Dendritic cell treated with granulocyte-macrophage colony-stimulating factor and Interleukin-4, amounts not matched to agents 40 ng/mL and 50 ng/mL, for 4 days (primary cell): ENCODE measurements at regions not wholly inside any gene's neighbourhood (a gene's known extent, or its start where the extent isn't known, plus 50 kb on each side); places are given as distances from the start of the nearest gene placed in this dataset.
"Not testable (repeated sequence)": the region's sequence is repeated elsewhere in the genome, so short reads cannot be mapped to it uniquely, and the experiment has no call there.

Source experiments
- H3K27ac Mint-ChIP-seq: one replicate; pipeline ENCODE4 v1.8.0; 2022; ENCODE audit warnings: mild to moderate bottlenecking, mixed read lengths
- H3K27me3 Mint-ChIP-seq: one replicate; pipeline ENCODE4 v1.8.0; 2022; ENCODE audit warnings: mild to moderate bottlenecking, mixed read lengths
- H3K36me3 Mint-ChIP-seq: one replicate; pipeline ENCODE4 v1.8.0; 2022; ENCODE audit warnings: low read depth, mixed read lengths
- H3K4me1 Mint-ChIP-seq: one replicate; pipeline ENCODE4 v1.8.0; 2022; ENCODE audit warnings: low read depth, mixed read lengths
- H3K4me3 Mint-ChIP-seq: one replicate; pipeline ENCODE4 v1.8.0; 2022; ENCODE audit warnings: mild to moderate bottlenecking, moderate library complexity, mixed read lengths
- H3K9me3 Mint-ChIP-seq: one replicate; pipeline ENCODE4 v1.8.0; 2022; ENCODE audit warnings: mixed read lengths
- intact Hi-C: fragments of 100-400 bp; cut with micrococcal nuclease; formaldehyde crosslinking; loops from one replicate; pipeline ENCODE4 v1.15.0; 2022

DNA sequence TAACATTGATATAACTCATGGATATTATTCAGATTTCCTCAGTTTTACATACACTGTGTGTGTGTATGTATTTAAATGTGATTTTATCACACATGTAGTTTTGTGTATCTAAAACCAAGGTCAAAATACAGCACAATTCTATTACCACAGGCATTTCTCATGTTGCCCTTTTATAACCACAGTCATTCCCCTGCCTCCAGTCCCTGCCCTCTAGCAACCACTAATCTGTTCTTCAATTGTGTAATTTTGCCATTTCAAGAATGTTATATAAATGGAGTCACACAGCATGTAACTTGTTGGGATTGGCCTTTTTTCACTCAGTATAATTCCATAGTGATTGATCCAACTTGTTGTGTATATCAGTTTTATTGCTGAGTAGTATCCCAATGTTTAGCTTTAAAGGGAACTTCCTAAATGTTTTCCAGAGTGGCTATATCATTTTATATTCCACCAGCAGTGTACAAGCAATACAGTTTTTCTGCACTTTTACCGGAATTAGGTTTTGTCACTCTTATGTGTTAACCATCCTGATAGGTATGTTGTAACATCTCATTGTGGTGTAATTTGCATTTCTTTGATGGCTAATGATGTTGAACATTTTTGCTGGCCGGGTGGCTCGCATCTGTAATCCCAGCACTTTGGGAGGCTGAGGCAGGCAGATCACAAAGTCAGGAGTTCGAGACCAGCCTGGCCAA lies 338.2 kb downstream of the SOX4 start:
- Mint-ChIP-seq H3K27me3 (no peaks in the 10 kb centered on the region), H3K27ac (no peak overlapping the region), H3K4me3 (no peak overlapping the region), H3K4me1 (no peaks in the 10 kb centered on the region), H3K36me3 (no peaks in the 10 kb centered on the region), H3K9me3 (no peaks in the 10 kb centered on the region)
- intact Hi-C loops: loop anchor here (10.0 kb wide), 1 partner anchor 1367 kb away; no protein-coding TSS in a partner anchor

DNA sequence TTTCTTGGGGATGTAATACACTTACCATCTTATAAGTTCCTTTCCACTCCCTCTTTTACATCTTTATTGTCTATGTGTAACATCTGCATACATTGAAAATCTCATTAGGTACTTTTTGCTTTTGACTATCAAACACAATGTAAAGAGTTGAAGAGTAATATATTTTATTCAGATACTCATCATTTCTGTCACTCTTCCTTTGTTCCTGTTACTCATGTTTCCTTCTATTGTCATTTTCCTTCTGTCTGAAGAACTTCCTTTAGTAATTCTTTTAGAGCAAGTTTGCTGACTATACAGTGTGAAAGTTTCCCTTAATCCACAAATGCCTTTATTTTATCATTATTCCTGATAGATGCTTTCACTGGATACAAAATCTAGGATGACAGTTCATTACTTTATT lies 339.8 kb downstream of the SOX4 start:
- Mint-ChIP-seq H3K9me3 (no peaks in the 10 kb centered on the region), H3K4me1 (no peaks in the 10 kb centered on the region), H3K27me3 (no peaks in the 10 kb centered on the region), H3K27ac (no peak overlapping the region), H3K4me3 (no peak overlapping the region), H3K36me3 (no peaks in the 10 kb centered on the region)
- intact Hi-C loops: loop anchor here (10.0 kb wide), 1 partner anchor 1369 kb away; no protein-coding TSS in a partner anchor

DNA sequence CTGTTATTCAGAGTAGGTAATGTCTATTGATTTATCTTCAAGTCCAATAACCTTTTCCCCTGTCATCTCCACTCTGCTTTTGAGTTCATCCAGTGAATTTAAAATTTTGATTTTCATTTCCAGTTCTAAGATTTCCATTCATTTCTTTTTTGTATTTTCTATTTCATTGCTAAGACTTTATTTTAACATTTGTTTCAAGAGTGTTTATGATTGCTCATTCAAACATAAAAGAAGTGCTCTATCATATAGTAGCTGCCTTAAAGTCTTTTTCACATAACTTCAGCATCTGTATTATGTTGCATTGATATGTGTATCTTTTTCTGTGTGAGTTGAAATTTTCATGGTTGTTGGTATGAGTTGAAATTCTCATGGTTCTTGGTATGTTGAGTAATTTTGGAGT lies 341.6 kb downstream of the SOX4 start:
- intact Hi-C loops: loop anchor here (5.0 to 10.0 kb wide), 2 partner anchors 348 to 1370 kb away; no protein-coding TSS in a partner anchor
- Mint-ChIP-seq H3K4me1 (no peaks in the 10 kb centered on the region), H3K9me3 (no peaks in the 10 kb centered on the region), H3K36me3 (no peaks in the 10 kb centered on the region), H3K27me3 (no peaks in the 10 kb centered on the region), H3K4me3 (no peak overlapping the region), H3K27ac (no peak overlapping the region)

DNA sequence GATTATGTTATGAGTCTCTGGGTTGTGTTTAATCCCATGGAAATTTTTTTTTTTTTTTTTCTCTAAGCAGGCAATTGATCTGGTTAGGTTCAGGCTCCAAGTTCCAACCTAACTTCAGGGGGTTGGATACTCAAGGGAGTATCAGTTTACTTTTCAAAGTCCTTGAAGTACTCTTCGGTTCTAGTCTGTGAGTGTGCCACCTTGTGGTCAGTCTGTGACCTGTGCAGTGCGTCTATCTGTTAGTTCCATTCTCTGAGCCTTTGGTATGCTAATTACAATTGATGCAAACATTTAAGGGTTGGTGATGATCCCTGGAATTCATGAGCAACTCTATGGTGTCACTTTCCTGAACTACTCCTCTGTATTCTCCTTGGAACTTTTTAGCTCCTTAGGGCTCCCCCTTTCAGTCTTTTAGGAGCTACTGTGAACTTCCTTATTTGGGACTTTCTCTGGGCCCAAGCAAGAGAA lies 342.0 kb downstream of the SOX4 start:
- no peaks in the 10 kb centered on the region for H3K9me3 Mint-ChIP-seq
- H3K36me3 Mint-ChIP-seq: no peaks in the 10 kb centered on the region
- intact Hi-C loops: loop anchor here (5.0 to 10.0 kb wide), 2 partner anchors 348 to 1371 kb away; no protein-coding TSS in a partner anchor
- H3K4me3 Mint-ChIP-seq: no peak overlapping the region
- H3K4me1 Mint-ChIP-seq: no peaks in the 10 kb centered on the region
- H3K27ac Mint-ChIP-seq: no peak overlapping the region
- H3K27me3 Mint-ChIP-seq: no peaks in the 10 kb centered on the region

DNA sequence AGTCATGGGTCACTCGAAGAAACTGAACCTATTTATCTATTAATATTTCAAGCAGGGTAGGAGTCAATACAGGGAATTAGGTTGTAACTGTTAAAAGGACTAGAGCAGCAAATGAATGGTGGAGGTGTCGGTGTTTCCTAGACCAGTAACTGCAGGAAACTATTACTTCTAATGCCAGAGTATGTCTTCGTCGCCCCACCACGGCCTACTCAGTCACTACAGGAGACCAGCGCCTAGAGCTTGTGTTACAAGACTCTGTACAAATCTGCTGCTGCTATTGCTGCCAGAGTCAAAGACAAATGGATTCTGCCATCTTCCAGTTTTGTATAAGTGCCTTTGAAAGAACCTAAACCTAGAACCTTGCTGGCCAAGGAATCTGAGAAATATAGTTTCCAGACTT lies 343.9 kb downstream of the SOX4 start:
- Mint-ChIP-seq H3K9me3 (no peaks in the 10 kb centered on the region), H3K36me3 (no peaks in the 10 kb centered on the region), H3K4me1 (no peaks in the 10 kb centered on the region), H3K27ac (no peak overlapping the region), H3K27me3 (no peaks in the 10 kb centered on the region), H3K4me3 (no peak overlapping the region)
- intact Hi-C loops: loop anchor here (5.0 to 10.0 kb wide), 2 partner anchors 350 to 1373 kb away; no protein-coding TSS in a partner anchor

DNA sequence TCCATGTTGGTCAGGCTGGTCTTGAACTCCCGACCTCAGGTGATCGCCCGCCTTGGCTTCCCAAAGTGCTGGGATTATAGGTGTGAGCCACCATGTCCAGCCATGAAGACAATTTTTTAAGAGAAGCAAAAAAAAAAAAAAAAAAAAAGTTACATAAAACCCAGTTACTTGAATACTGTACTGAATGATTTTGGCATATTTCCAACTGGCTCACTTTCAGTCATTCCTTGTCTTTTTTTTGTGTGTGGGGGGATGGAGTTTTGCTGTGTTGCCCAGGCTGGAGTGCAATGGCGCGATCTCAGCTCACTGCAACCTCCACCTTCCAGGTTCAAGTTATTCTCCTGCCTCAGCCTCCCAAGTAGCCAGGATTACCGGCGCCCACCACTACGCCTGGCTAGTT lies 345.5 kb downstream of the SOX4 start:
- H3K27me3 Mint-ChIP-seq, H3K4me3 Mint-ChIP-seq, H3K4me1 Mint-ChIP-seq, H3K36me3 Mint-ChIP-seq, H3K27ac Mint-ChIP-seq, H3K9me3 Mint-ChIP-seq: not testable (repeated sequence)
- intact Hi-C loops: loop anchor here (5.0 to 10.0 kb wide), 2 partner anchors 352 to 1374 kb away; no protein-coding TSS in a partner anchor

DNA sequence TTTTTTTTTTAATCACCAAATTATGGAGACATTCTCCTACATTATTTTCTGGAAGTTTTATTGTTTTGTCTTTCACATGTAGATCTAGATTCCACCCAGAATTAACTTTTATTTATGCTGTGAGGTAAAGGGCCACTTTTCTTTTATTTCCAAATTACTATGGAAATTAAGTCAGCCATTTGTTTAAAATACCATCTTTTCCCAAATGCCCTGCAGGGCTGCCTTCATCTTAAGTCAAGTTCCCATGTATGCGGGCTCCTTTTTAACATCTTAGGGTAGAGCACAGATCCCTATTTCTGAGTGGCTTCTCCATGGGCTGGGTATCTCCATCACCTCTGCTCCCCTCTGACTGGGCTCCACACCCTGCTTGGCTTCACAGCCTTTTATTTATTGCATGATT lies 348.4 kb downstream of the SOX4 start:
- no peaks in the 10 kb centered on the region for H3K27me3 Mint-ChIP-seq
- intact Hi-C loops: no loop called here
- H3K36me3 Mint-ChIP-seq: no peaks in the 10 kb centered on the region
- H3K4me3 Mint-ChIP-seq: no peak overlapping the region
- H3K27ac Mint-ChIP-seq: no peak overlapping the region
- H3K9me3 Mint-ChIP-seq: no peaks in the 10 kb centered on the region
- no peaks in the 10 kb centered on the region for H3K4me1 Mint-ChIP-seq

DNA sequence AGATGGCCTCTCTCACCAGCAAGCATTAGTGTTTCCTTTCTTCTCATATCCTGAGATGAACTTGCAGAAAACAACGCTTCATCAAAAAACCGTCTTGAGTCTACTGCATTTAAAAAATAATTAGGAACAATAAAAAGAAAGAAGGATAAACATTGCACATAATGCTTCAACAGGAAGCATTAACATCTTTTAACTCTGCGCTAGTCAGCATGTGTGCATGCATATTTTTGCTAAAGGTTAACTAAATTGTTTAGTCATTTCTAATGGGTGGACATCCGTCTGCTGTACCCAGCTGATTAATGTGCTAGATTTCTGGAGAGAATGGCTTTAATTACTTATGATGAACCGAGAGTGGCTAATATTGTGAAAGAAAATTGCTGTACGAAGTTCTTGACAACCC lies 349.3 kb downstream of the SOX4 start:
- intact Hi-C loops: no loop called here
- no peaks in the 10 kb centered on the region for H3K36me3 Mint-ChIP-seq
- H3K27ac Mint-ChIP-seq: no peak overlapping the region
- H3K27me3 Mint-ChIP-seq: no peaks in the 10 kb centered on the region
- H3K9me3 Mint-ChIP-seq: no peaks in the 10 kb centered on the region
- peaks cover 2% of the 10 kb centered on the region for H3K4me1 Mint-ChIP-seq
- H3K4me3 Mint-ChIP-seq: no peak overlapping the region

DNA sequence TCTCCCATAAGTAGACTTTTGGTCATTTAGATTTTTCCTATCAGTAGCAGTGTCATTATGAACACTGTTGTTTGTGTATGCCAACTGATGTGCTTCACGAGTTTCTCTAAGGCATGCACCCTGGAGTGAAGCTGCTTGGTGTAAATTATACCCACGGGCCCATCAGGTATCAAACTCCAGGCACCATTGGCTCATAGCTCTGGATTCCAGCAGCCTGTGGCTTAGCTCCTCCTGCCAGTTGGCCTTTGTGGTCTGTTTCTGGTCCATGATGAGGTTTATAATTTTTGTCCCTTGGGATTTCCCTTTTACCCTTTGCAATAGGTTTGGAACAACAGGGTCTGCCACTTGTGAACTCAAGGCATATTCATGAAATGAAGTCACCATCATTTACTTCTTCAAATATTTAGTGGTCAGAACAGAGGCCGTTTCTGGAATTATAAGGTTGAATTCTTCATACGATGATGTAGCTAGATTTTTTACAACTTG lies 350.5 kb downstream of the PRL start:
- Mint-ChIP-seq H3K4me3 (no peak overlapping the region), H3K27me3 (no peaks in the 10 kb centered on the region), H3K9me3 (no peaks in the 10 kb centered on the region), H3K27ac (no peak overlapping the region), H3K4me1 (peaks cover 5% of the 10 kb centered on the region), H3K36me3 (no peaks in the 10 kb centered on the region)
- intact Hi-C loops: no loop called here

DNA sequence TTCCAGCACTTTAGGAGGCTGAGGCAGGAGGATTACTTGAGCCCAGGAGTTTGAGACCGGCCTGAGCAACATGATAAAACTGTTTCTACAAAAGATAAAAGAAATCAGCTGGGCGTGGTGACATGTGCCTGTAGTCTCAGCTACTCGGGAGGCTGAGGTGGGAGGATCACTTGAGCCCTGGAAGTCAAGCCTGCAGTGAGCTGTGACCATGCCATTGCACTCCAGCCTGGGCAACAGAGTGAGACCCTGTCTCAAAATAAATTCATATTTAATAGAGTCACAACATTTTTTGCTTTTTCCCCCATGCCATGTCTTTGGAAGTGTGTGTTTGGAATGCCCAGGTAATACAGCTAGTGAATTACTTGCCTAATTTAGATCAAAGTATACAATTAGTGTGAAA lies 349.6 kb downstream of the PRL start:
- H3K9me3 Mint-ChIP-seq, H3K36me3 Mint-ChIP-seq, intact Hi-C loops, H3K4me1 Mint-ChIP-seq, H3K4me3 Mint-ChIP-seq, H3K27me3 Mint-ChIP-seq, H3K27ac Mint-ChIP-seq: not testable (repeated sequence)

DNA sequence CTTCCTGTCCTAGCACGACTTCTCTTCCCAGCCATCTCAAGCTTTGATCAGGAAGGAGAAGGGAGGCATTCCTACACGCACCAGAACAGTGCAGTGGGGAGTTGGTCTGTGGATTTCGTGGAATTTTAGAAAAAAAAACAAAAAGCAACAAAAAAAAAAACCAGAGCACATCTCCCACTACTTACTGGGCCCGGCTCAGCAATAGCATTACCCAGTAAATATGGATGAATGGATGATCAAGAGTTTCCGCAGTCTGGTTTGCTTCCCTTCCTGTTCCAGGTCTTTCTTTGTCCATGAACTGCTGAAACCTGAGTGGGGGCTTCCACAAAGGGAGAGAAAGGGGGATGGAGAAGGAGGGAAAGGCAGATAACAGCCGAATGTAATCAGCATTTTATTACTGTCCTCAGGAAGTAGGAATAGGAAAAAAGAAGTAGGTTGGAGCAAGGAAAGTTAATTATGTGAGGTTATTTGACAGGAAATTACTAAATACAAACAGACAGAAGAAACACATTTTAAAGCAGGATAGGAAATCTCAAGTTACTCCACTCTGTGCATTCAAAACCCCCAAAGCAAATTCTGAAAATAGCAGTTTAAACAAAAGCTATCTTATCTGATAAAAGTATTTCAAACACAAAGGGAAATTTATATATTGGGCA lies 349.0 kb downstream of the PRL start:
- Mint-ChIP-seq H3K4me1 (peaks cover 5% of the 10 kb centered on the region), H3K4me3 (no peak overlapping the region), H3K27ac (no peak overlapping the region), H3K9me3 (no peaks in the 10 kb centered on the region), H3K27me3 (no peaks in the 10 kb centered on the region), H3K36me3 (no peaks in the 10 kb centered on the region)
- intact Hi-C loops: no loop called here

DNA sequence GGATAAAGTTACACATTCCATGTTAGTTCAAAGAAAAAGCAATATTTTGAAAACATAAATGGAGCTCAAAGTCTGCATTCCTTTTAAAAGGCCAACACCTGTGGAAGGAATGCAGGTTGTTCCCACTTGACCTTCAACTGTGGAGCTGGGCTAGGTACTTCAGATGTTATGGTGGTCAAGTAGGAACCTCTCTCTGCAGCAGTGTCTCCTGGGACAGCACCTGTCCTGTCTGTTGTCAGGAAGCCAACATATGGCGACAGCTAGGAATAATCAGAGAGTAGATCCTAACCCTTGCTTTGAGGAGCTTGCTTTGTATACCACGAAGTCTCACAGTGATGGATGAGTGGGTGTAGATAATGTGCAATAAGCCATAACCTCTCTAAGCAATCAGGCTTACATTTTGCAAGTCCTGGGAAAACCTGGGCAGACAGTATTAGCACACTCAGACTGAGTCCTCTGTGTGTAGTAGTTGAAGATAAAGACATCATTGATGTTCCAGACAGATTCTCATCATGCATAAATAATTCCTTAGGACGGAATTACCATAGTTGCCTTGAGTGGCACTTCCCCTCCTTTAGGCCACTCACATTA lies 347.5 kb downstream of the PRL start:
- Mint-ChIP-seq H3K4me3 (no peak overlapping the region), H3K36me3 (no peaks in the 10 kb centered on the region), H3K9me3 (no peaks in the 10 kb centered on the region), H3K27ac (no peak overlapping the region), H3K4me1 (peaks cover 11% of the 10 kb centered on the region), H3K27me3 (no peaks in the 10 kb centered on the region)
- intact Hi-C loops: no loop called here

DNA sequence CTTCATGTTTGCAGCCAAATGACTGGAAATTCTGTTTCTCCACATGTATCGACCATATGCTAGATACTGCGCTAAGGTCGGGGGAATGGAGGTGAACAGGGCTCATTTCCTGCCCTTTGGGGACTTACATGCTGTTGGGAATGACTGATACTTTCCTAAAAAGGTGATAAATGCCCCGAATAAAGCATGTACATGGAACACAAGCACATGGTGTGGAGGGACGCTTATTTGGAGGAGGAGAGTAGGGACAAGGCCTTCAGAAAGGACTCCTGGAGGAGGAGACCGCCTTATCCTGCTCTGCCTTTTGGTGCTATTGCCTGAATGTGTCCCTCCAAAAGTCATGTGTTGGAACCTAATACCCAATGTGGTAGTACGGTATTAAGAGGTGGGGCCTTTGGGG lies 344.5 kb downstream of the PRL start:
- no peaks in the 10 kb centered on the region for H3K9me3 Mint-ChIP-seq
- no peaks in the 10 kb centered on the region for H3K36me3 Mint-ChIP-seq
- H3K4me3 Mint-ChIP-seq: no peak overlapping the region
- H3K27ac Mint-ChIP-seq: no peak overlapping the region
- peaks cover 11% of the 10 kb centered on the region for H3K4me1 Mint-ChIP-seq
- intact Hi-C loops: no loop called here
- H3K27me3 Mint-ChIP-seq: no peaks in the 10 kb centered on the region
